Activated CD8-positive, alpha-beta memory T cell treated with anti-CD3 and anti-CD28 coated beads, Interleukin-2, amount 10 ng/mL, durations not matched to agents 7 days and 5 days (primary cell): ENCODE measurements at regions not wholly inside any gene's neighbourhood (a gene's known extent, or its start where the extent isn't known, plus 50 kb on each side); places are given as distances from the start of the nearest gene placed in this dataset.

ENCODE experiments used
- ATAC-seq: fragments of 150-1000 bp; cut with Tn5 transposase; one replicate; pipeline ENCODE4 v1.10.0; 2021; ENCODE audit warnings: moderate library complexity
- CTCF ChIA-PET: fragments of 350-600 bp; sonication (Branson Sonifier 250); formaldehyde crosslinking; loops from one replicate; lab custom pipeline; 2021; ENCODE audit warnings: antibody characterized with exemption; lab: Charles Lee
- DNase-seq: peaks from one replicate; pipeline ENCODE4 v3.0.0-alpha.2; 2020
- H3K27ac Mint-ChIP-seq: one replicate; pipeline ENCODE4 v1.8.0; 2021; ENCODE audit warnings: mild to moderate bottlenecking, mixed read lengths
- H3K27me3 Mint-ChIP-seq: one replicate; pipeline ENCODE4 v1.8.0; 2021; ENCODE audit warnings: mixed read lengths
- H3K36me3 Mint-ChIP-seq: one replicate; pipeline ENCODE4 v1.8.0; 2021; ENCODE audit warnings: mild to moderate bottlenecking, mixed read lengths
- H3K4me1 Mint-ChIP-seq: one replicate; pipeline ENCODE4 v1.8.0; 2021; ENCODE audit warnings: mixed read lengths
- H3K4me3 Mint-ChIP-seq: one replicate; pipeline ENCODE4 v1.8.0; 2021; ENCODE audit warnings: mild to moderate bottlenecking, moderate library complexity, mixed read lengths
- H3K9me3 Mint-ChIP-seq: one replicate; pipeline ENCODE4 v1.8.0; 2022; ENCODE audit warnings: low read depth, mixed read lengths

GRCh38 chr2:153213022-153213421 lies 265.5 kb downstream of the RPRM start:
- no peaks in the 10 kb centered on the region for H3K9me3 Mint-ChIP-seq
- no peak overlapping the region for H3K27ac Mint-ChIP-seq
- no peaks in the 10 kb centered on the region for H3K4me1 Mint-ChIP-seq
- no peak overlapping the region for H3K4me3 Mint-ChIP-seq
- no peak for ATAC-seq
- H3K36me3 Mint-ChIP-seq, result no peaks in the 10 kb centered on the region
- CTCF ChIA-PET, result no interaction called here
- H3K27me3 Mint-ChIP-seq, result no peaks in the 10 kb centered on the region
- no peak for DNase-seq

GRCh38 chr2:153197402-153198386 lies 280.9 kb downstream of the RPRM start:
- CTCF ChIA-PET, result no interaction called here
- peaks cover 9% of the 10 kb centered on the region for H3K9me3 Mint-ChIP-seq
- H3K4me1 Mint-ChIP-seq, result no peaks in the 10 kb centered on the region
- DNase-seq, result no peak
- no peak for ATAC-seq
- H3K4me3 Mint-ChIP-seq, result no peak overlapping the region
- H3K36me3 Mint-ChIP-seq, result no peaks in the 10 kb centered on the region
- no peaks in the 10 kb centered on the region for H3K27me3 Mint-ChIP-seq
- no peak overlapping the region for H3K27ac Mint-ChIP-seq

GRCh38 chr2:153196378-153197058 lies 282.0 kb downstream of the RPRM start:
- H3K9me3 Mint-ChIP-seq, result peaks cover 10% of the 10 kb centered on the region
- no peaks in the 10 kb centered on the region for H3K4me1 Mint-ChIP-seq
- no peak overlapping the region for H3K4me3 Mint-ChIP-seq
- CTCF ChIA-PET, result no interaction called here
- H3K36me3 Mint-ChIP-seq, result no peaks in the 10 kb centered on the region
- no peaks in the 10 kb centered on the region for H3K27me3 Mint-ChIP-seq
- ATAC-seq (no peak), DNase-seq (no peak)
- H3K27ac Mint-ChIP-seq, result no peak overlapping the region

- Mint-ChIP-seq H3K27ac (no peak overlapping the region), H3K4me1 (no peaks in the 10 kb centered on the region), H3K36me3 (no peaks in the 10 kb centered on the region), H3K27me3 (no peaks in the 10 kb centered on the region), H3K4me3 (no peak overlapping the region), H3K9me3 (peaks cover 10% of the 10 kb centered on the region)
- CTCF ChIA-PET, result no interaction called here
- no peak for ATAC-seq
- no peak for DNase-seq
Measured at GRCh38 chr2:153195342-153195741, 283.2 kb downstream of the RPRM start.

- CTCF ChIA-PET, result no interaction called here
- Mint-ChIP-seq H3K4me1 (no peaks in the 10 kb centered on the region), H3K27me3 (no peaks in the 10 kb centered on the region), H3K27ac (no peak overlapping the region), H3K36me3 (no peaks in the 10 kb centered on the region), H3K9me3 (peaks cover 6% of the 10 kb centered on the region), H3K4me3 (no peak overlapping the region)
- DNase-seq (no peak), ATAC-seq (no peak)
Measured at GRCh38 chr2:153189091-153189888, 289.3 kb downstream of the RPRM start.

- CTCF ChIA-PET, result no interaction called here
- Mint-ChIP-seq H3K27me3 (no peaks in the 10 kb centered on the region), H3K27ac (no peak overlapping the region), H3K4me3 (no peak overlapping the region), H3K9me3 (no peaks in the 10 kb centered on the region), H3K36me3 (no peaks in the 10 kb centered on the region), H3K4me1 (no peaks in the 10 kb centered on the region)
- DNase-seq (no peak), ATAC-seq (no peak)
Measured at GRCh38 chr2:153179808-153180207, 298.8 kb downstream of the RPRM start.

GRCh38 chr2:153169609-153170008 lies 309.0 kb downstream of the RPRM start:
- CTCF ChIA-PET, result no interaction called here
- H3K9me3 Mint-ChIP-seq, result no peaks in the 10 kb centered on the region

GRCh38 chr2:153165021-153165420 lies 313.5 kb downstream of the RPRM start:
- no peak overlapping the region for H3K4me3 Mint-ChIP-seq
- CTCF ChIA-PET, result no interaction called here
- H3K27ac Mint-ChIP-seq, result no peak overlapping the region
- ATAC-seq (no peak), DNase-seq (no peak)
- no peaks in the 10 kb centered on the region for H3K36me3 Mint-ChIP-seq
- H3K4me1 Mint-ChIP-seq, result no peaks in the 10 kb centered on the region
- H3K27me3 Mint-ChIP-seq, result no peaks in the 10 kb centered on the region
- no peaks in the 10 kb centered on the region for H3K9me3 Mint-ChIP-seq

More at GRCh38 chr2:153169609-153170008, 309.0 kb downstream of the RPRM start:
- Mint-ChIP-seq H3K27ac (no peak overlapping the region), H3K4me1 (no peaks in the 10 kb centered on the region), H3K27me3 (no peaks in the 10 kb centered on the region), H3K36me3 (no peaks in the 10 kb centered on the region), H3K4me3 (no peak overlapping the region)
- ATAC-seq (no peak), DNase-seq (no peak)

GRCh38 chr2:153163055-153163454 lies 315.5 kb downstream of the RPRM start:
- ATAC-seq (no peak), DNase-seq (no peak)
- CTCF ChIA-PET, result no interaction called here
- Mint-ChIP-seq H3K27ac (no peak overlapping the region), H3K36me3 (no peaks in the 10 kb centered on the region), H3K9me3 (no peaks in the 10 kb centered on the region), H3K4me3 (no peak overlapping the region), H3K27me3 (peaks cover 6% of the 10 kb centered on the region), H3K4me1 (no peaks in the 10 kb centered on the region)

GRCh38 chr2:153156743-153157142 lies 321.8 kb downstream of the RPRM start:
- CTCF ChIA-PET, result no interaction called here
- no peak for DNase-seq
- Mint-ChIP-seq H3K4me1 (no peaks in the 10 kb centered on the region), H3K27ac (no peak overlapping the region), H3K9me3 (no peaks in the 10 kb centered on the region), H3K4me3 (no peak overlapping the region), H3K36me3 (no peaks in the 10 kb centered on the region), H3K27me3 (peaks cover 6% of the 10 kb centered on the region)
- no peak for ATAC-seq

- Mint-ChIP-seq H3K27ac (no peak overlapping the region), H3K9me3 (no peaks in the 10 kb centered on the region), H3K27me3 (no peaks in the 10 kb centered on the region), H3K36me3 (no peaks in the 10 kb centered on the region), H3K4me3 (no peak overlapping the region), H3K4me1 (no peaks in the 10 kb centered on the region)
- DNase-seq, result no peak
- ATAC-seq, result no peak
- CTCF ChIA-PET, result no interaction called here
Measured at GRCh38 chr2:153152036-153152435, 326.5 kb downstream of the RPRM start.

- CTCF ChIA-PET, result no interaction called here
- H3K27me3 Mint-ChIP-seq, result no peaks in the 10 kb centered on the region
- H3K9me3 Mint-ChIP-seq, result no peaks in the 10 kb centered on the region
- H3K4me1 Mint-ChIP-seq, result no peaks in the 10 kb centered on the region
- DNase-seq (no peak), ATAC-seq (no peak)
- H3K36me3 Mint-ChIP-seq, result no peaks in the 10 kb centered on the region
- no peak overlapping the region for H3K4me3 Mint-ChIP-seq
- H3K27ac Mint-ChIP-seq, result no peak overlapping the region
Measured at GRCh38 chr2:153145470-153145978, 333.0 kb downstream of the RPRM start.

GRCh38 chr2:153143540-153143939 lies 335.0 kb downstream of the RPRM start:
- ATAC-seq (no peak), DNase-seq (no peak)
- CTCF ChIA-PET, result no interaction called here
- Mint-ChIP-seq H3K4me3 (no peak overlapping the region), H3K4me1 (no peaks in the 10 kb centered on the region), H3K27ac (no peak overlapping the region), H3K27me3 (no peaks in the 10 kb centered on the region), H3K9me3 (no peaks in the 10 kb centered on the region), H3K36me3 (no peaks in the 10 kb centered on the region)
